ENCODE measurements at regions not wholly inside any gene's neighbourhood (a gene's known extent, or its start where the extent isn't known, plus 50 kb on each side); places are given as distances from the start of the nearest gene placed in this dataset.

GRCh38 chr11:116065191-116065895 lies 561.1 kb upstream of the CADM1 start:
- Histone ChIP-seq H3K36me3 (ENCODE audit: control insufficient read depth in 3 of 3, insufficient read depth in 3 of 3, low read length in 3 of 3) (no peaks in the 10 kb centered on the region), H3K4me3 (ENCODE audit: low read length in 3 of 3) (no peak overlapping the region), H3K4me1 (ENCODE audit: control insufficient read depth in 3 of 3, insufficient read depth in 3 of 3, low read length in 3 of 3) (peaks cover 0 to 3% (median 0%) of the 10 kb centered on the region in 3 donors), H3K9ac (ENCODE audit: low read depth in 1 of 3, low read length in 3 of 3) (no peak overlapping the region), H3K27ac (ENCODE audit: low read depth, low read length) (no peak overlapping the region), H3K9me3 (ENCODE audit: control insufficient read depth in 3 of 3, low read length in 3 of 3) (no peaks in the 10 kb centered on the region), H3K27me3 (ENCODE audit: control insufficient read depth in 3 of 3, insufficient read depth in 3 of 3, low read length in 3 of 3) (peaks cover 0 to 7% (median 6%) of the 10 kb centered on the region in 3 donors)

GRCh38 chr11:116062490-116063171 lies 558.4 kb upstream of the CADM1 start:
- Histone ChIP-seq H3K27ac (ENCODE audit: low read depth, low read length) (no peak overlapping the region), H3K4me1 (ENCODE audit: control insufficient read depth in 3 of 3, insufficient read depth in 3 of 3, low read length in 3 of 3) (peaks cover 0 to 3% (median 0%) of the 10 kb centered on the region in 3 donors), H3K36me3 (ENCODE audit: control insufficient read depth in 3 of 3, insufficient read depth in 3 of 3, low read length in 3 of 3) (no peaks in the 10 kb centered on the region), H3K9ac (ENCODE audit: low read depth in 1 of 3, low read length in 3 of 3) (no peak overlapping the region), H3K4me3 (ENCODE audit: low read length in 3 of 3) (no peak overlapping the region), H3K27me3 (ENCODE audit: control insufficient read depth in 3 of 3, insufficient read depth in 3 of 3, low read length in 3 of 3) (peaks cover 0 to 7% (median 6%) of the 10 kb centered on the region in 3 donors), H3K9me3 (ENCODE audit: control insufficient read depth in 3 of 3, low read length in 3 of 3) (no peaks in the 10 kb centered on the region)

GRCh38 chr11:116062129-116062489 lies 557.9 kb upstream of the CADM1 start:
- Histone ChIP-seq H3K27me3 (ENCODE audit: control insufficient read depth in 3 of 3, insufficient read depth in 3 of 3, low read length in 3 of 3) (peaks cover 2 to 7% (median 6%) of the 10 kb centered on the region in 3 donors), H3K4me3 (ENCODE audit: low read length in 3 of 3) (no peak overlapping the region), H3K9ac (ENCODE audit: low read depth in 1 of 3, low read length in 3 of 3) (no peak overlapping the region)

GRCh38 chr11:116061322-116061721 lies 557.1 kb upstream of the CADM1 start:
- Histone ChIP-seq H3K9ac (ENCODE audit: low read depth in 1 of 3, low read length in 3 of 3) (no peak overlapping the region), H3K9me3 (ENCODE audit: control insufficient read depth in 3 of 3, low read length in 3 of 3) (no peaks in the 10 kb centered on the region), H3K36me3 (ENCODE audit: control insufficient read depth in 3 of 3, insufficient read depth in 3 of 3, low read length in 3 of 3) (no peaks in the 10 kb centered on the region), H3K4me1 (ENCODE audit: control insufficient read depth in 3 of 3, insufficient read depth in 3 of 3, low read length in 3 of 3) (peaks cover 0 to 3% (median 0%) of the 10 kb centered on the region in 3 donors), H3K4me3 (ENCODE audit: low read length in 3 of 3) (no peak overlapping the region), H3K27me3 (ENCODE audit: control insufficient read depth in 3 of 3, insufficient read depth in 3 of 3, low read length in 3 of 3) (peaks cover 4 to 7% (median 6%) of the 10 kb centered on the region in 3 donors), H3K27ac (ENCODE audit: low read depth, low read length) (no peak overlapping the region)

More at GRCh38 chr11:116062129-116062489, 557.9 kb upstream of the CADM1 start:
- Histone ChIP-seq H3K9me3 (ENCODE audit: control insufficient read depth in 3 of 3, low read length in 3 of 3) (no peaks in the 10 kb centered on the region), H3K27ac (ENCODE audit: low read depth, low read length) (no peak overlapping the region), H3K36me3 (ENCODE audit: control insufficient read depth in 3 of 3, insufficient read depth in 3 of 3, low read length in 3 of 3) (no peaks in the 10 kb centered on the region), H3K4me1 (ENCODE audit: control insufficient read depth in 3 of 3, insufficient read depth in 3 of 3, low read length in 3 of 3) (peaks cover 0 to 3% (median 0%) of the 10 kb centered on the region in 3 donors)

- no peak overlapping the region for H3K27ac ChIP-seq (ENCODE audit: low read depth, low read length)
- H3K9me3 ChIP-seq (ENCODE audit: control insufficient read depth in 3 of 3, low read length in 3 of 3), result no peaks in the 10 kb centered on the region
- no peak overlapping the region for H3K4me3 ChIP-seq (ENCODE audit: low read length in 3 of 3)
- H3K4me1 ChIP-seq (ENCODE audit: control insufficient read depth in 3 of 3, insufficient read depth in 3 of 3, low read length in 3 of 3), result peaks cover 0 to 3% (median 0%) of the 10 kb centered on the region in 3 donors
- no peaks in the 10 kb centered on the region for H3K36me3 ChIP-seq (ENCODE audit: control insufficient read depth in 3 of 3, insufficient read depth in 3 of 3, low read length in 3 of 3)
- peaks cover 4 to 13% (median 7%) of the 10 kb centered on the region in 3 donors for H3K27me3 ChIP-seq (ENCODE audit: control insufficient read depth in 3 of 3, insufficient read depth in 3 of 3, low read length in 3 of 3)
- no peak overlapping the region for H3K9ac ChIP-seq (ENCODE audit: low read depth in 1 of 3, low read length in 3 of 3)
These were observed 555.7 kb upstream of the CADM1 start for GRCh38 chr11:116059919-116060318.

GRCh38 chr11:116057000-116057399 lies 552.8 kb upstream of the CADM1 start:
- H3K4me1 ChIP-seq (ENCODE audit: control insufficient read depth in 3 of 3, insufficient read depth in 3 of 3, low read length in 3 of 3), result no peaks in the 10 kb centered on the region
- no peaks in the 10 kb centered on the region for H3K9me3 ChIP-seq (ENCODE audit: control insufficient read depth in 3 of 3, low read length in 3 of 3)
- H3K36me3 ChIP-seq (ENCODE audit: control insufficient read depth in 3 of 3, insufficient read depth in 3 of 3, low read length in 3 of 3), result no peaks in the 10 kb centered on the region
- H3K9ac ChIP-seq (ENCODE audit: low read depth in 1 of 3, low read length in 3 of 3), result no peak overlapping the region
- H3K4me3 ChIP-seq (ENCODE audit: low read length in 3 of 3), result no peak overlapping the region
- H3K27ac ChIP-seq (ENCODE audit: low read depth, low read length), result no peak overlapping the region
- peaks cover 8 to 16% (median 10%) of the 10 kb centered on the region in 3 donors for H3K27me3 ChIP-seq (ENCODE audit: control insufficient read depth in 3 of 3, insufficient read depth in 3 of 3, low read length in 3 of 3)

- Histone ChIP-seq H3K4me1 (ENCODE audit: control insufficient read depth in 3 of 3, insufficient read depth in 3 of 3, low read length in 3 of 3) (no peaks in the 10 kb centered on the region), H3K4me3 (ENCODE audit: low read length in 3 of 3) (no peak overlapping the region), H3K36me3 (ENCODE audit: control insufficient read depth in 3 of 3, insufficient read depth in 3 of 3, low read length in 3 of 3) (no peaks in the 10 kb centered on the region), H3K27me3 (ENCODE audit: control insufficient read depth in 3 of 3, insufficient read depth in 3 of 3, low read length in 3 of 3) (peaks cover 8 to 19% (median 10%) of the 10 kb centered on the region in 3 donors), H3K27ac (ENCODE audit: low read depth, low read length) (no peak overlapping the region), H3K9me3 (ENCODE audit: control insufficient read depth in 3 of 3, low read length in 3 of 3) (no peaks in the 10 kb centered on the region), H3K9ac (ENCODE audit: low read depth in 1 of 3, low read length in 3 of 3) (no peak overlapping the region)
These were observed 550.8 kb upstream of the CADM1 start for GRCh38 chr11:116055064-116055463.

- H3K4me1 ChIP-seq (ENCODE audit: control insufficient read depth in 3 of 3, insufficient read depth in 3 of 3, low read length in 3 of 3), result no peaks in the 10 kb centered on the region
- no peak overlapping the region for H3K9ac ChIP-seq (ENCODE audit: low read depth in 1 of 3, low read length in 3 of 3)
- no peaks in the 10 kb centered on the region for H3K36me3 ChIP-seq (ENCODE audit: control insufficient read depth in 3 of 3, insufficient read depth in 3 of 3, low read length in 3 of 3)
- H3K9me3 ChIP-seq (ENCODE audit: control insufficient read depth in 3 of 3, low read length in 3 of 3), result no peaks in the 10 kb centered on the region
- no peak overlapping the region for H3K4me3 ChIP-seq (ENCODE audit: low read length in 3 of 3)
- no peak overlapping the region for H3K27ac ChIP-seq (ENCODE audit: low read depth, low read length)
- H3K27me3 ChIP-seq (ENCODE audit: control insufficient read depth in 3 of 3, insufficient read depth in 3 of 3, low read length in 3 of 3), result peaks cover 8 to 19% (median 10%) of the 10 kb centered on the region in 3 donors
These were observed 549.3 kb upstream of the CADM1 start for GRCh38 chr11:116053548-116053919.

- no peak overlapping the region for H3K9ac ChIP-seq (ENCODE audit: low read depth in 1 of 3, low read length in 3 of 3)
- H3K4me3 ChIP-seq (ENCODE audit: low read length in 3 of 3), result no peak overlapping the region
- H3K36me3 ChIP-seq (ENCODE audit: control insufficient read depth in 3 of 3, insufficient read depth in 3 of 3, low read length in 3 of 3), result no peaks in the 10 kb centered on the region
- peaks cover 8 to 19% (median 10%) of the 10 kb centered on the region in 3 donors for H3K27me3 ChIP-seq (ENCODE audit: control insufficient read depth in 3 of 3, insufficient read depth in 3 of 3, low read length in 3 of 3)
- H3K4me1 ChIP-seq (ENCODE audit: control insufficient read depth in 3 of 3, insufficient read depth in 3 of 3, low read length in 3 of 3), result no peaks in the 10 kb centered on the region
- no peak overlapping the region for H3K27ac ChIP-seq (ENCODE audit: low read depth, low read length)
- H3K9me3 ChIP-seq (ENCODE audit: control insufficient read depth in 3 of 3, low read length in 3 of 3), result no peaks in the 10 kb centered on the region
These were observed 548.7 kb upstream of the CADM1 start for GRCh38 chr11:116052603-116053547.

All from skeletal muscle tissue (tissue), 3 donors.